SK-N-SH (cell line): ENCODE measurements at regions not wholly inside any gene's neighbourhood (a gene's known extent, or its start where the extent isn't known, plus 50 kb on each side); places are given as distances from the start of the nearest gene placed in this dataset.

Experiments
- CTCF ChIA-PET: fragments of 300-600, 350-600 bp; formaldehyde crosslinking; extraction: SDS; loops from one replicate; lab custom pipeline; 2021; lab: Yijun Ruan, JAX
- POLR2A ChIA-PET: fragments of 350-600 bp; sonication (Branson Sonifier 250); formaldehyde crosslinking; extraction: SDS; loops from one replicate; lab custom pipeline; 2020; ENCODE audit warnings: antibody characterized with exemption, inconsistent platforms; lab: Yijun Ruan, JAX
- DNase-seq: peaks from one replicate; pipeline ENCODE4 v3.0.0; 2012
- H2AFZ ChIP-seq: fragments of 200-600 bp; sonication (generic); 2 replicates; pipeline ENCODE4 v1.8.1; 2016; ENCODE audit warnings: antibody characterized with exemption, mild to moderate bottlenecking, low read depth
- H3F3A ChIP-seq: fragments of 200-600 bp; sonication (generic); replicated peaks from 2 replicates; pipeline ENCODE3; 2016; ENCODE audit warnings: antibody characterized with exemption, mild to moderate bottlenecking; ENCODE audit not compliant: insufficient read depth
- H3K27ac ChIP-seq, 2 experiments: fragments of 200-500 bp in 1 of 2; fragments of 200-600 bp in 1 of 2; sonication (Bioruptor generic) in 1 of 2; sonication (generic), shearing (Covaris generic) in 1 of 2; 2 replicates each; pipeline versions ENCODE4 v1.5.1 to v1.6.1; 2014 to 2016; ENCODE audit warnings: low read depth in 2 of 2, inconsistent platforms in 1 of 2, low read length in 1 of 2, mild to moderate bottlenecking in 1 of 2, mixed read lengths in 1 of 2
- H3K27me3 ChIP-seq: fragments of 200-600 bp; sonication (generic), shearing (Covaris generic); 2 replicates; pipeline ENCODE4 v1.6.1; 2016; ENCODE audit warnings: mixed run types; ENCODE audit not compliant: insufficient read depth
- H3K36me3 ChIP-seq, 2 experiments: fragments of 200-500 bp in 1 of 2; fragments of 200-600 bp in 1 of 2; sonication (Bioruptor generic) in 1 of 2; sonication (generic) in 1 of 2; replicated peaks in 1 of 2; 2 replicates each; pipeline versions ENCODE3 to v1.5.1; 2014 to 2016; ENCODE audit warnings: low read length in 1 of 2, mild to moderate bottlenecking in 1 of 2; ENCODE audit not compliant: insufficient read depth in 2 of 2, control insufficient read depth in 1 of 2
- H3K4me1 ChIP-seq, 2 experiments: fragments of 200-500 bp in 1 of 2; fragments of 200-600 bp in 1 of 2; sonication (Bioruptor generic) in 1 of 2; sonication (generic), shearing (Covaris generic) in 1 of 2; 2 replicates each; pipeline versions ENCODE4 v1.5.1 to v1.6.1; 2014 to 2016; ENCODE audit warnings: low read depth in 1 of 2, low read length in 1 of 2, mixed run types in 1 of 2; ENCODE audit not compliant: insufficient read depth in 2 of 2, control insufficient read depth in 1 of 2
- H3K4me2 ChIP-seq: fragments of 200-600 bp; sonication (generic), shearing (Covaris generic); 2 replicates; pipeline ENCODE4 v1.6.1; 2017; ENCODE audit warnings: mixed run types
- H3K4me3 ChIP-seq, 2 experiments: fragments of 200-500 bp in 1 of 2; fragments of 200-600 bp in 1 of 2; sonication (Bioruptor generic) in 1 of 2; sonication (generic), shearing (Covaris generic) in 1 of 2; 2 replicates each; pipeline versions ENCODE4 v1.5.1 to v1.8.1; 2014 to 2016; ENCODE audit warnings: low read depth in 2 of 2, inconsistent platforms in 1 of 2, low read length in 1 of 2, mild to moderate bottlenecking in 1 of 2, mixed read lengths in 1 of 2, moderate library complexity in 1 of 2
- H3K79me2 ChIP-seq: fragments of 200-600 bp; sonication (generic); 2 replicates; pipeline ENCODE4 v1.8.1; 2017; ENCODE audit warnings: mild to moderate bottlenecking; ENCODE audit not compliant: insufficient read depth
- H3K9ac ChIP-seq: fragments of 200-600 bp; sonication (generic); 2 replicates; pipeline ENCODE4 v1.6.1; 2017; ENCODE audit warnings: mixed run types
- H3K9me2 ChIP-seq: fragments of 200-600 bp; sonication (generic); 2 replicates; pipeline ENCODE4 v1.6.1; 2017; ENCODE audit warnings: mixed run types
- H3K9me3 ChIP-seq: fragments of 200-600 bp; sonication (generic); 2 replicates; pipeline ENCODE4 v1.6.1; 2017; ENCODE audit warnings: mixed run types, mild to moderate bottlenecking, moderate library complexity
- H4K20me1 ChIP-seq: fragments of 200-600 bp; sonication (generic); 2 replicates; pipeline ENCODE4 v1.6.1; 2017; ENCODE audit warnings: mild to moderate bottlenecking, mixed run types; ENCODE audit not compliant: insufficient read depth
- FOSL2 ChIP-seq: IDR thresholded peaks from 2 replicates; pipeline ENCODE4 v1.4.0; 2012; ENCODE audit warnings: low read depth, mild to moderate bottlenecking, moderate library complexity, borderline replicate concordance
- FOXM1 ChIP-seq: IDR thresholded peaks from 2 replicates; pipeline ENCODE4 v1.4.0; 2012; ENCODE audit warnings: low read depth, mild to moderate bottlenecking
- GABPA ChIP-seq: IDR thresholded peaks from 2 replicates; pipeline ENCODE4 v1.4.0; 2012; ENCODE audit warnings: low read depth, mild to moderate bottlenecking
- GATA2 ChIP-seq: sonication (generic); formaldehyde crosslinking; IDR thresholded peaks from 2 replicates; pipeline ENCODE4 v1.5.0; 2020; ENCODE audit warnings: mild to moderate bottlenecking, missing genetic modification reagents
- NFIC ChIP-seq: IDR thresholded peaks from 2 replicates; pipeline ENCODE4 v1.4.0; 2012; ENCODE audit warnings: borderline replicate concordance
- NRF1 ChIP-seq: IDR thresholded peaks from 2 replicates; pipeline ENCODE4 v1.6.1; 2012; ENCODE audit warnings: low read depth, mild to moderate bottlenecking, low read length
- RCOR1 ChIP-seq: fragments of 150-350 bp; IDR thresholded peaks from 2 replicates; pipeline ENCODE4 v1.6.1; 2017; ENCODE audit warnings: antibody characterized with exemption, low read length
- SMC3 ChIP-seq: IDR thresholded peaks from 2 replicates; pipeline ENCODE4 v1.6.1; 2012; ENCODE audit warnings: low read depth, low read length, improper control_type of control experiment
- TEAD4 ChIP-seq: IDR thresholded peaks from 2 replicates; pipeline ENCODE4 v1.4.0; 2012; ENCODE audit warnings: mild to moderate bottlenecking, borderline replicate concordance; ENCODE audit not compliant: insufficient read depth
- WGBS: methylation state at CpG from one replicate; pipeline ENCODE4 v1.1.6; 2017; ENCODE audit warnings: low lambda C conversion rate; 5-methylcytosine and 5-hydroxymethylcytosine counted together
- TF ChIP-seq, protein P1 (sequence below): IDR thresholded peaks from 2 replicates; pipeline ENCODE4 v1.4.0; 2012; ENCODE audit warnings: low read depth, borderline replicate concordance
- TF ChIP-seq, protein P2 (sequence below): fragments of 150-350 bp; IDR thresholded peaks from 2 replicates; pipeline ENCODE4 v1.6.1; 2017; ENCODE audit warnings: antibody characterized with exemption, low read length, low read depth, borderline replicate concordance
- TF ChIP-seq, protein P3 (sequence below): IDR thresholded peaks from 2 replicates; pipeline ENCODE4 v1.4.0; 2012; ENCODE audit warnings: low read depth, borderline replicate concordance

DNA sequence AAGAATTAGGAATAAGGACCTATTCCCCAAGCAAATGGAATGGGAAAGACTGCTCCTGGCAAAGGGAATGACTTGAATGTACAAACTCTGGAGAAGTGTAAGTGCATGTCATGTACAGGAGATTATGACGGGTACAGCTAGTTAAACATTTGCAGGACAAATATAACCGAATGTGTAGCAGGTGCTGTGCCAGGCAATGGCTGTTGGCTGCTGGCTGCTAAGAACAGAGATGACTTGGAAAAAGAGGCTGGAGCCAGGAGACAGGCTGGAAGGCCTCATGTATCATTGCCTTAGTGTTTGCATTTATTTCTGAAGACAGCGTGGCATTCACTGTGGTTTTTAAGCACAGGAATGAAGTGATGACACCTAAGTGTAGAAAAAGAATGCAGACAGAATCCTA lies 136.8 kb downstream of the TTC8 start:
- POLR2A ChIA-PET: no interaction called here
- H3K79me2 ChIP-seq: no peaks in the 10 kb centered on the region
- no peaks in the 10 kb centered on the region for H4K20me1 ChIP-seq
- TF ChIP-seq SMC3 (no peak), RCOR1 (no peak), NRF1 (no peak), GABPA (no peak)
- TF ChIP-seq, all 33 proteins: peak for 0
- WGBS: 63% methylated on average over 3 of the region's 3 CpGs
- Histone ChIP-seq H3K4me3 (no peak overlapping the region), H3K4me1 (peaks cover 0 to 6% of the 10 kb centered on the region in 2 experiments; a peak in 1 of 4 replicates), H3K9me2 (no peaks in the 10 kb centered on the region), H3K27ac (no peak overlapping the region), H3K9ac (no peak overlapping the region), H2AFZ (no peak overlapping the region), H3F3A (no peaks in the 10 kb centered on the region), H3K9me3 (no peaks in the 10 kb centered on the region), H3K4me2 (no peak overlapping the region), H3K36me3 (no peaks in the 10 kb centered on the region), H3K27me3 (no peaks in the 10 kb centered on the region)
- no peak for DNase-seq
- CTCF ChIA-PET: interaction anchor here (1.3 kb wide), 1 partner anchor 8 kb away, joined by 3 read pairs; no protein-coding TSS in a partner anchor

DNA sequence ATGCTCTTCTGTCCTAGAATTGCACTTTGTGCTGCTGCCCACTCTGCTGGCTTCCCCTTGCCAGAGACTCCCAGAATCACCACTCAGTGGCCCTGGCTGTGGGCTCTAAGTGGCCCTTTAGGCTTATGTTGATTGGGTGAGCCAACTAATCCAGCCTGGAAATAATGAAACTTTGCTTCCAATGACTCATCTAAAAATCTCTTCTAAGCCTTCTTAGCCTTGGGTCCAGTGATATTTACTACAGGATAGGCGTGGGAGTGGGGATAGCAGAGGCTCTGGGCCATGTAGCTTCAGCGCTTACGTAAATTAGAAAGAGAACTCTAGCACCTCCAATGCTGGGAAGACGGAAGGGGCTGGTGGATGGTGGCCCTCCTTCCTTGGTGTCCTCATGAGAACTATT lies 137.9 kb downstream of the TTC8 start:
- Histone ChIP-seq H3K4me2 (no peak overlapping the region), H3K27me3 (no peaks in the 10 kb centered on the region), H3K9me2 (no peaks in the 10 kb centered on the region), H3K27ac (no peak overlapping the region), H2AFZ (no peak overlapping the region), H3K79me2 (no peaks in the 10 kb centered on the region), H3F3A (no peaks in the 10 kb centered on the region), H3K36me3 (no peaks in the 10 kb centered on the region), H3K9ac (no peak overlapping the region), H3K4me3 (no peak overlapping the region), H3K4me1 (peaks cover 0 to 6% of the 10 kb centered on the region in 2 experiments; a peak in 1 of 4 replicates), H3K9me3 (no peaks in the 10 kb centered on the region), H4K20me1 (no peaks in the 10 kb centered on the region)
- no peak for TF ChIP-seq TEAD4
- TF ChIP-seq, protein P1, sequence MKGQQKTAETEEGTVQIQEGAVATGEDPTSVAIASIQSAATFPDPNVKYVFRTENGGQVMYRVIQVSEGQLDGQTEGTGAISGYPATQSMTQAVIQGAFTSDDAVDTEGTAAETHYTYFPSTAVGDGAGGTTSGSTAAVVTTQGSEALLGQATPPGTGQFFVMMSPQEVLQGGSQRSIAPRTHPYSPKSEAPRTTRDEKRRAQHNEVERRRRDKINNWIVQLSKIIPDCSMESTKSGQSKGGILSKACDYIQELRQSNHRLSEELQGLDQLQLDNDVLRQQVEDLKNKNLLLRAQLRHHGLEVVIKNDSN: no peak
- TF ChIP-seq FOSL2: no peak
- TF ChIP-seq GATA2 (CRISPR knock-in tag): no peak
- no peak for TF ChIP-seq FOXM1
- TF ChIP-seq, protein P2, sequence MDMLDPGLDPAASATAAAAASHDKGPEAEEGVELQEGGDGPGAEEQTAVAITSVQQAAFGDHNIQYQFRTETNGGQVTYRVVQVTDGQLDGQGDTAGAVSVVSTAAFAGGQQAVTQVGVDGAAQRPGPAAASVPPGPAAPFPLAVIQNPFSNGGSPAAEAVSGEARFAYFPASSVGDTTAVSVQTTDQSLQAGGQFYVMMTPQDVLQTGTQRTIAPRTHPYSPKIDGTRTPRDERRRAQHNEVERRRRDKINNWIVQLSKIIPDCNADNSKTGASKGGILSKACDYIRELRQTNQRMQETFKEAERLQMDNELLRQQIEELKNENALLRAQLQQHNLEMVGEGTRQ: no peak
- no peak for TF ChIP-seq NFIC
- 65% methylated on average over 4 of the region's 4 CpGs for WGBS
- CTCF ChIA-PET: no interaction called here
- POLR2A ChIA-PET: no interaction called here
- no peak for DNase-seq

DNA sequence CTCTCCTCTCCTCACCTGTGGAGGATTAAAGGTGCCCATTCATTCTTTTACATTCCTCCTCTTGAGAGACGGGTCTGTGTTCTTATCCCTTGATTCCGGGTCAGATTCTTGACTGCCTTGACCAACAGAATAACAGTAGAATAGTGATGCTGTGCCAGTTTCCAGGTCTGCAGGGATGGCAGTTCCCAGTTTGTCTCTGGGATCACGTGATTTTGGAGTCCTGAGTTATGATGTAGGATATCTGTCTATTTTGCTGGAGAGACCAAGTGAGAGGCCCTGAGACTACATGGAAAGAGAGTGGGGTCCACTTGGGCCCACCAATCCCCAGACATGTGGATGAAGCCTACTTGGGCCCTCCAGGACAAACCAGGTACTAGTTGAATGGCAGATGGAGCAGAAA lies 142.8 kb downstream of the TTC8 start:
- Histone ChIP-seq H3K9ac (no peak overlapping the region), H3K27ac (no peak overlapping the region), H3K9me2 (no peaks in the 10 kb centered on the region), H3K4me3 (no peak overlapping the region), H3K4me2 (no peak overlapping the region)
- POLR2A ChIA-PET: no interaction called here
- WGBS: 25% methylated on average over 3 of the region's 3 CpGs
- TF ChIP-seq, protein P3, sequence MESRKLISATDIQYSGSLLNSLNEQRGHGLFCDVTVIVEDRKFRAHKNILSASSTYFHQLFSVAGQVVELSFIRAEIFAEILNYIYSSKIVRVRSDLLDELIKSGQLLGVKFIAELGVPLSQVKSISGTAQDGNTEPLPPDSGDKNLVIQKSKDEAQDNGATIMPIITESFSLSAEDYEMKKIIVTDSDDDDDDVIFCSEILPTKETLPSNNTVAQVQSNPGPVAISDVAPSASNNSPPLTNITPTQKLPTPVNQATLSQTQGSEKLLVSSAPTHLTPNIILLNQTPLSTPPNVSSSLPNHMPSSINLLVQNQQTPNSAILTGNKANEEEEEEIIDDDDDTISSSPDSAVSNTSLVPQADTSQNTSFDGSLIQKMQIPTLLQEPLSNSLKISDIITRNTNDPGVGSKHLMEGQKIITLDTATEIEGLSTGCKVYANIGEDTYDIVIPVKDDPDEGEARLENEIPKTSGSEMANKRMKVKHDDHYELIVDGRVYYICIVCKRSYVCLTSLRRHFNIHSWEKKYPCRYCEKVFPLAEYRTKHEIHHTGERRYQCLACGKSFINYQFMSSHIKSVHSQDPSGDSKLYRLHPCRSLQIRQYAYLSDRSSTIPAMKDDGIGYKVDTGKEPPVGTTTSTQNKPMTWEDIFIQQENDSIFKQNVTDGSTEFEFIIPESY: no peak
- TF ChIP-seq, all 33 proteins: peak for 0
- H2AFZ ChIP-seq: no peak overlapping the region
- no peak for DNase-seq
- H3K9me3 ChIP-seq: no peaks in the 10 kb centered on the region
- no peaks in the 10 kb centered on the region for H4K20me1 ChIP-seq
- no peaks in the 10 kb centered on the region for H3K27me3 ChIP-seq
- H3K4me1 ChIP-seq: peaks cover 0 to 7% of the 10 kb centered on the region in 2 experiments; a peak in 1 of 4 replicates
- no peaks in the 10 kb centered on the region for H3F3A ChIP-seq
- CTCF ChIA-PET: interaction anchor here (0.6 to 1.8 kb wide), 2 partner anchors 8 to 49 kb away, joined by 3 to 4 read pairs; no protein-coding TSS in a partner anchor
- H3K36me3 ChIP-seq: no peaks in the 10 kb centered on the region
- H3K79me2 ChIP-seq: no peaks in the 10 kb centered on the region
